Endothelial cell of umbilical vein (primary cell): ENCODE measurements at regions not wholly inside any gene's neighbourhood (a gene's known extent, or its start where the extent isn't known, plus 50 kb on each side); places are given as distances from the start of the nearest gene placed in this dataset.

Experiments used
- BruUV-seq: library from RNA; stranded (reverse); fragments of 400-500 nt; replicated peaks from 2 replicates; lab custom pipeline; 2021; lab: Mats Ljungman, UMichigan
- CTCF ChIA-PET: fragments of 300-600, 350-600 bp; sonication (Branson Sonifier 250); formaldehyde crosslinking; loops from one replicate; lab custom pipeline; 2021; ENCODE audit warnings: antibody characterized with exemption, inconsistent platforms; lab: Charles Lee
- POLR2A ChIA-PET: fragments of 300-600, 350-600 bp; sonication (Branson Sonifier 250); formaldehyde crosslinking; loops from one replicate; lab custom pipeline; 2021; ENCODE audit warnings: antibody characterized with exemption, inconsistent platforms; lab: Charles Lee
- DNase-seq: peaks from one replicate; pipeline ENCODE4 v3.0.0-alpha.2; 2011; ENCODE audit warnings: low read depth, low spot score
- FAIRE-seq: peaks from 2 replicates; lab custom pipeline; 2011; peaks lifted over from hg19 to GRCh38; lab: Jason Lieb, UNC
- H2AFZ ChIP-seq: 2 replicates; pipeline ENCODE4 v1.6.0; 2012; ENCODE audit warnings: low read depth, low read length, control low read depth, inconsistent platforms
- H3K27ac ChIP-seq: 2 replicates; pipeline ENCODE4 v1.5.1; 2011; ENCODE audit warnings: low read depth, mild to moderate bottlenecking, control low read depth, low read length, moderate library complexity; ENCODE audit not compliant: insufficient read depth
- H3K27me3 ChIP-seq, 2 experiments: 2 replicates each; pipeline versions ENCODE4 v1.6.0 to v1.6.1; 2011; ENCODE audit warnings: low read length in 2 of 2, mixed read lengths in 1 of 2; ENCODE audit not compliant: control insufficient read depth in 2 of 2, insufficient read depth in 2 of 2
- H3K36me3 ChIP-seq, 2 experiments: 2 replicates in 1 of 2; 3 replicates in 1 of 2; pipeline ENCODE4 v1.5.1; 2011; ENCODE audit warnings: low read length in 2 of 2, mild to moderate bottlenecking in 1 of 2, moderate library complexity in 1 of 2; ENCODE audit not compliant: control insufficient read depth in 2 of 2, insufficient read depth in 2 of 2; ENCODE audit errors: extremely low read depth in 1 of 2
- H3K4me1 ChIP-seq: 3 replicates; pipeline ENCODE4 v1.5.1; 2011; ENCODE audit warnings: mild to moderate bottlenecking, low read length; ENCODE audit not compliant: control insufficient read depth, insufficient read depth; ENCODE audit errors: extremely low read depth
- H3K4me2 ChIP-seq: 2 replicates; pipeline ENCODE4 v1.6.1; 2011; ENCODE audit warnings: low read length, control low read depth, mixed read lengths; ENCODE audit not compliant: insufficient read depth
- H3K4me3 ChIP-seq, 3 experiments: fragments of 200-600 bp in 1 of 3; sonication (generic), shearing (Covaris generic) in 1 of 3; replicated peaks in 1 of 3; 2 replicates each; pipeline ENCODE4 v1.5.1; 2011 to 2016; ENCODE audit warnings: control low read depth in 3 of 3, low read length in 3 of 3, mild to moderate bottlenecking in 2 of 3, inconsistent platforms in 1 of 3, low read depth in 1 of 3, moderate library complexity in 1 of 3; ENCODE audit not compliant: insufficient read depth in 1 of 3
- H3K79me2 ChIP-seq: 2 replicates; pipeline ENCODE4 v1.6.0; 2012; ENCODE audit warnings: low read length, inconsistent platforms; ENCODE audit not compliant: control insufficient read depth, insufficient read depth
- H3K9ac ChIP-seq: replicated peaks from 2 replicates; pipeline ENCODE3; 2011; ENCODE audit warnings: low read length, control low read depth; ENCODE audit not compliant: insufficient read depth; ENCODE audit errors: extremely low read depth
- H3K9me1 ChIP-seq: replicated peaks from 3 replicates; pipeline ENCODE4 v1.6.0; 2011; ENCODE audit warnings: mild to moderate bottlenecking, low read length; ENCODE audit not compliant: control insufficient read depth, insufficient read depth; ENCODE audit errors: extremely low read depth
- H3K9me3 ChIP-seq: replicated peaks from 2 replicates; pipeline ENCODE4 v1.5.1; 2012; ENCODE audit warnings: low read length, inconsistent platforms; ENCODE audit not compliant: control insufficient read depth, insufficient read depth
- H4K20me1 ChIP-seq: replicated peaks from 2 replicates; pipeline ENCODE3; 2011; ENCODE audit warnings: mild to moderate bottlenecking, low read length; ENCODE audit not compliant: control insufficient read depth, insufficient read depth; ENCODE audit errors: extremely low read depth
- EZH2 ChIP-seq: IDR thresholded peaks from 2 replicates; pipeline ENCODE4 v1.6.1; 2012; ENCODE audit warnings: borderline replicate concordance, low read depth, mild to moderate bottlenecking, moderate library complexity, low read length, inconsistent platforms; ENCODE audit not compliant: severe bottlenecking
- FOS ChIP-seq: IDR thresholded peaks from 2 replicates; pipeline ENCODE4 v1.6.1; 2011; ENCODE audit warnings: mild to moderate bottlenecking, low read length, moderate library complexity, borderline replicate concordance; ENCODE audit not compliant: insufficient read depth
- GATA2 ChIP-seq: IDR thresholded peaks from 2 replicates; pipeline ENCODE4 v1.7.0; 2011; ENCODE audit warnings: low read depth, mild to moderate bottlenecking, moderate library complexity, mixed read lengths, low read length; ENCODE audit not compliant: insufficient read length, insufficient read depth
- JUN ChIP-seq: IDR thresholded peaks from 2 replicates; pipeline ENCODE4 v1.6.1; 2011; ENCODE audit warnings: borderline replicate concordance, low read depth; ENCODE audit not compliant: insufficient read length, insufficient read depth
- MAX ChIP-seq: IDR thresholded peaks from 2 replicates; pipeline ENCODE4 v1.6.1; 2011; ENCODE audit not compliant: insufficient read depth, insufficient read length
- MYC ChIP-seq: IDR thresholded peaks from one replicate; pipeline ENCODE4 v1.6.1; 2011; ENCODE audit warnings: mild to moderate bottlenecking, low read depth, low read length
- POLR2A ChIP-seq: IDR thresholded peaks from 2 replicates; pipeline ENCODE4 v1.6.1; 2012; ENCODE audit warnings: low read depth, mild to moderate bottlenecking, control low read depth, low read length
- POLR2AphosphoS5 ChIP-seq: IDR thresholded peaks from 2 replicates; pipeline ENCODE4 v1.6.1; 2012; ENCODE audit warnings: low read depth, mild to moderate bottlenecking, control low read depth, low read length, moderate library complexity; ENCODE audit not compliant: insufficient read depth
- dilution Hi-C: fragments of 300-500 bp; cut with MboI; formaldehyde crosslinking; loops from one replicate; pipeline ENCODE4 v1.15.0; 2019; ENCODE audit warnings: low sequenced_read_pairs; ENCODE audit not compliant: extremely low pct_ligation_motif_present
- intact Hi-C: fragments of 100-400 bp; cut with micrococcal nuclease; formaldehyde crosslinking; loops from one replicate; pipeline ENCODE4 v1.10.0; 2022
- TF ChIP-seq, protein P1 (sequence below), 2 donors: IDR thresholded peaks; 1 replicate in 1 of 2; 2 replicates in 1 of 2; pipeline ENCODE4 v1.5.1; 2011; ENCODE audit warnings: low read length in 2 of 2, mild to moderate bottlenecking in 2 of 2, moderate library complexity in 2 of 2, control low read depth in 1 of 2, inconsistent platforms in 1 of 2, low read depth in 1 of 2; ENCODE audit not compliant: insufficient read depth in 1 of 2; ENCODE audit errors: extremely low read depth in 1 of 2

GRCh38 chr2:104523921-104524320 is 330.0 kb upstream of the POU3F3 start:
- BruUV-seq: no TSS peak
- intact Hi-C loops: no loop called here
- dilution Hi-C loops: no loop called here

GRCh38 chr2:104528101-104528500 is 325.8 kb upstream of the POU3F3 start:
- Histone ChIP-seq H3K9me3 (peaks cover 3% of the 10 kb centered on the region), H3K4me1 (no peaks in the 10 kb centered on the region), H4K20me1 (no peaks in the 10 kb centered on the region), H3K27me3 (no peaks in the 10 kb centered on the region), H3K4me3 (no peak overlapping the region), H3K27ac (no peak overlapping the region), H3K9ac (no peak overlapping the region), H3K36me3 (no peaks in the 10 kb centered on the region), H3K9me1 (no peaks in the 10 kb centered on the region), H3K79me2 (no peaks in the 10 kb centered on the region), H3K4me2 (no peak overlapping the region), H2AFZ (no peak overlapping the region)
- no peak for FAIRE-seq
- no TSS peak for BruUV-seq
- dilution Hi-C loops: no loop called here
- no peak for DNase-seq
- CTCF ChIA-PET: no interaction called here
- intact Hi-C loops: no loop called here
- TF ChIP-seq MAX (no peak), EZH2 (no peak), JUN (no peak), GATA2 (no peak), POLR2AphosphoS5 (no peak), FOS (no peak), POLR2A (no peak), MYC (no peak)
- TF ChIP-seq, protein P1, sequence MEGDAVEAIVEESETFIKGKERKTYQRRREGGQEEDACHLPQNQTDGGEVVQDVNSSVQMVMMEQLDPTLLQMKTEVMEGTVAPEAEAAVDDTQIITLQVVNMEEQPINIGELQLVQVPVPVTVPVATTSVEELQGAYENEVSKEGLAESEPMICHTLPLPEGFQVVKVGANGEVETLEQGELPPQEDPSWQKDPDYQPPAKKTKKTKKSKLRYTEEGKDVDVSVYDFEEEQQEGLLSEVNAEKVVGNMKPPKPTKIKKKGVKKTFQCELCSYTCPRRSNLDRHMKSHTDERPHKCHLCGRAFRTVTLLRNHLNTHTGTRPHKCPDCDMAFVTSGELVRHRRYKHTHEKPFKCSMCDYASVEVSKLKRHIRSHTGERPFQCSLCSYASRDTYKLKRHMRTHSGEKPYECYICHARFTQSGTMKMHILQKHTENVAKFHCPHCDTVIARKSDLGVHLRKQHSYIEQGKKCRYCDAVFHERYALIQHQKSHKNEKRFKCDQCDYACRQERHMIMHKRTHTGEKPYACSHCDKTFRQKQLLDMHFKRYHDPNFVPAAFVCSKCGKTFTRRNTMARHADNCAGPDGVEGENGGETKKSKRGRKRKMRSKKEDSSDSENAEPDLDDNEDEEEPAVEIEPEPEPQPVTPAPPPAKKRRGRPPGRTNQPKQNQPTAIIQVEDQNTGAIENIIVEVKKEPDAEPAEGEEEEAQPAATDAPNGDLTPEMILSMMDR (IDR thresholded peaks at IDR 0.05; ENCODE audit: extremely low read depth in 1 of 2, insufficient read depth in 1 of 2, low read depth in 1 of 2, low read length in 2 of 2): no peak
- POLR2A ChIA-PET: no interaction called here

More at GRCh38 chr2:104523921-104524320, 330.0 kb upstream of the POU3F3 start:
- CTCF ChIA-PET: no interaction called here
- DNase-seq (no peak), FAIRE-seq (no peak)
- POLR2A ChIA-PET: no interaction called here
- Histone ChIP-seq H3K4me2 (no peak overlapping the region), H2AFZ (no peak overlapping the region), H3K36me3 (no peaks in the 10 kb centered on the region), H3K9ac (no peak overlapping the region), H3K27ac (no peak overlapping the region), H3K9me1 (no peaks in the 10 kb centered on the region), H3K4me1 (no peaks in the 10 kb centered on the region), H3K27me3 (no peaks in the 10 kb centered on the region), H3K79me2 (no peaks in the 10 kb centered on the region), H4K20me1 (no peaks in the 10 kb centered on the region), H3K4me3 (no peak overlapping the region), H3K9me3 (peaks cover 3% of the 10 kb centered on the region)
- TF ChIP-seq MAX (no peak), GATA2 (no peak)
